ENCODE measurements at regions not wholly inside any gene's neighbourhood (a gene's known extent, or its start where the extent isn't known, plus 50 kb on each side); places are given as distances from the start of the nearest gene placed in this dataset.

DNA sequence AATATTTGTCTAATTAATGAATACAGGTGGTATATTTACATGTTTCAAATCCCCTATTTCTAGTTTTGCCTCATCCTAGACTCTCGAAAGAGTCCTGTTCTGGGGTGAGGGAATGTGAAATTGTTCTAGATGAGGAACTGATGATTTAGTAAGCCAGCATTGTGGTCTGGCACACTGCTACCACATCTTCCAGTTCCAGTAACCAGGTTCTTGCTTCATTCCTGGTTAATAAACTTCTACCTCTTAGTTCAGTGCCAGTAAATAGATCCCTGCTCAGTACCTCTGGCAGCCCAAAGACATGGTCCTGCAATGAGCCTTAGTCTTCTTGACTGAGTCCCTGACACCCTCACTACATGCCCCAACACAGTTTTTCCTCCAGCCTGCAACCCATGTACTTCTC, 207.7 kb downstream of the SREK1 start:
- TF ChIP-seq, protein P1, sequence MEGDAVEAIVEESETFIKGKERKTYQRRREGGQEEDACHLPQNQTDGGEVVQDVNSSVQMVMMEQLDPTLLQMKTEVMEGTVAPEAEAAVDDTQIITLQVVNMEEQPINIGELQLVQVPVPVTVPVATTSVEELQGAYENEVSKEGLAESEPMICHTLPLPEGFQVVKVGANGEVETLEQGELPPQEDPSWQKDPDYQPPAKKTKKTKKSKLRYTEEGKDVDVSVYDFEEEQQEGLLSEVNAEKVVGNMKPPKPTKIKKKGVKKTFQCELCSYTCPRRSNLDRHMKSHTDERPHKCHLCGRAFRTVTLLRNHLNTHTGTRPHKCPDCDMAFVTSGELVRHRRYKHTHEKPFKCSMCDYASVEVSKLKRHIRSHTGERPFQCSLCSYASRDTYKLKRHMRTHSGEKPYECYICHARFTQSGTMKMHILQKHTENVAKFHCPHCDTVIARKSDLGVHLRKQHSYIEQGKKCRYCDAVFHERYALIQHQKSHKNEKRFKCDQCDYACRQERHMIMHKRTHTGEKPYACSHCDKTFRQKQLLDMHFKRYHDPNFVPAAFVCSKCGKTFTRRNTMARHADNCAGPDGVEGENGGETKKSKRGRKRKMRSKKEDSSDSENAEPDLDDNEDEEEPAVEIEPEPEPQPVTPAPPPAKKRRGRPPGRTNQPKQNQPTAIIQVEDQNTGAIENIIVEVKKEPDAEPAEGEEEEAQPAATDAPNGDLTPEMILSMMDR (IDR thresholded peaks at IDR 0.05; ENCODE audit: control extremely low read depth in 1 of 3, insufficient read depth in 1 of 3, low read depth in 1 of 3, low read length in 3 of 3): no peak
- TF ChIP-seq POLR2A (IDR thresholded peaks at IDR 0.05; ENCODE audit: control extremely low read depth in 1 of 2, low read depth in 2 of 2, low read length in 2 of 2): no peak
- TF ChIP-seq KDM1A (IDR thresholded peaks at IDR 0.05; ENCODE audit: borderline replicate concordance, low read length): no peak
- TF ChIP-seq CBX5 (IDR thresholded peaks at IDR 0.05; ENCODE audit: low read depth, low read length): no peak
- TF ChIP-seq CHD2 (IDR thresholded peaks at IDR 0.05; ENCODE audit: low read length): no peak
- TF ChIP-seq EZH2 (IDR thresholded peaks at IDR 0.05; ENCODE audit: low read depth, low read length, severe bottlenecking): no peak
- no peak for TF ChIP-seq EGR1 (IDR thresholded peaks at IDR 0.05; ENCODE audit: borderline replicate concordance, low read depth, low read length)
- TF ChIP-seq TBP (IDR thresholded peaks at IDR 0.05; ENCODE audit: low read depth, low read length): no peak
- TF ChIP-seq JUN (IDR thresholded peaks at IDR 0.05; ENCODE audit: low read depth, low read length): no peak
- TF ChIP-seq ZNF274 (IDR thresholded peaks at IDR 0.05; ENCODE audit: borderline replicate concordance, extremely low read depth, low read length): no peak
